HG02763 (cell line): ENCODE measurements at regions not wholly inside any gene's neighbourhood (a gene's known extent, or its start where the extent isn't known, plus 50 kb on each side); places are given as distances from the start of the nearest gene placed in this dataset.

Experiments used
- ATAC-seq: cut with Tn5 transposase; IDR thresholded peaks from one replicate; pipeline ENCODE4 v1.9.1; 2021; ENCODE audit warnings: mild to moderate bottlenecking, moderate library complexity; ENCODE audit not compliant: unreplicated experiment

DNA sequence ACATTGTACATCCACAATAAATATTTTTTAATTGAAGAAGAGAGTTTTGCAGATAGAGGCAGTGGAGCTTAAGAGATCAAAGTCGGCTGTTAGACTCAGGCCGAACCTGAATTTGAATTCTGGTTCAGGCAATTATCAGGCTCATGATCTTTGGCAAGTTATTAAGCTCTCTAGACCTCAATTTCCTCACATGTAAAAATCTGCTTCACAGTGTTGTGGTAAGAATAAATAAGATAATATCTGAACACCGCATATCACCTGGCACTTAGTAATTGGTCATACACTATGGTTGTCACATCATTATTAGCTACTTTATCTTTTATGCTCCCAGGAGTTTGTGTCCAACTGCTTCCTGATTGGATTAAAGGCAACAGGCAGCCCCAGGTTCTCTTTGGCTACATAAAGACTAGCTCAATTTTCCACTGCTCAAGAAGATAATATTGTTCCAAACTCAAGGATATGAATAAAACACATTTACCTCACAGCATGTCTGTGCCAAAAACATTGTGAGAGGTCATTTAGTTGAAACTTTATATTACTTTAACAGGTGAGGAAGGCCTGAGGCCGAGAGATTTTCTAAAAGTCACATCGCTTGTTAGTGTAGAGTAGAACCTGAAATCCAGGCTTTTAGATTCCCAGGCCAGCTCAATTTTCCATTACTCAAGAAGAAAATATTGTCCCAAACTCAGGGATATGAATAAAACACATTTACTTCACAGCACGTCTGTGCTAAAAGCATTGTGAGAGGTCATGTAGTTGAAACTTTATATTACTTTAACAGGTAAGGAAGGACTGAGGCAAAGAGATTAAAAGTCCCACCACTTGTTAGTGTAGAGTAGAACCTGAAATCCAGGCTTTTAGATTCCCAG lies 289.2 kb upstream of the PTGER4 start:
- ATAC-seq = no peak

DNA sequence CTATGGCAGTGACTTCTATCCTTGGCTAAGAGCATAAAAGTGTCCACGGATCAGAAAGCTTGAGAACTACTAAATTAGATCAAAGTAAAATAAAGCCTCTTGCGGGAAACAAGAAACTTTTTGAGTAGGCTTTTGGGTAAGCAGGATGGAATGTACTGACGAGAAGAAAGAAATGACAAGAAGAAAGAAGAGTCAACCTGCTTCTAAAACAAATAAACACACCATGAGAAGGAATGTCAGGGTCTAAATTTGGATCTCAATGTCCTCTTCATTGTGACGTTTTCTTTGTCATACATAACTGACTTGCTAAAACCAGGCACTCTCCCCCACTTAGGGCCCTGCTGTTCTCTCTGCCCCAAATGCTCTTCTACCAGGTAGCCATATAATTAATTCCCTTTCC lies 290.1 kb upstream of the PTGER4 start:
- no peak for ATAC-seq

DNA sequence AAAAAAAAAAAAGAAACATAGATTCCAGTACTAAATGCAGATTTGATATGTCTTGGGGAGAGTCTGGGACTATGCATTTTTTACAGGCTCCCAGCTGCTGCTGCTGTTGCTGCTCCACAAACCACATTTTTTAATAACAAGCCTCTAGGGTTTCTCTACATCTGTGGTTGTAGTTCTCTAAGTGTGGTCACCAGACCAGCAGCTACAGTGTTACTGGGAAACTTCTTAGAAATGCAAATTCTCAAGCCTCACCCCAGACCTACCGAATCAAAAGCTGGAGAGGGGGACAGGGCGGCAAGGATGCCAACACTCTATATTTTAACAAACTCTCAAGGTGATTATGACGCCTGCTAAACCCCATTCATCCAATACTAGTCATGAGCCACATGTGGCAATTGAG lies 293.4 kb upstream of the PTGER4 start:
- ATAC-seq = peak; percentile 92

DNA sequence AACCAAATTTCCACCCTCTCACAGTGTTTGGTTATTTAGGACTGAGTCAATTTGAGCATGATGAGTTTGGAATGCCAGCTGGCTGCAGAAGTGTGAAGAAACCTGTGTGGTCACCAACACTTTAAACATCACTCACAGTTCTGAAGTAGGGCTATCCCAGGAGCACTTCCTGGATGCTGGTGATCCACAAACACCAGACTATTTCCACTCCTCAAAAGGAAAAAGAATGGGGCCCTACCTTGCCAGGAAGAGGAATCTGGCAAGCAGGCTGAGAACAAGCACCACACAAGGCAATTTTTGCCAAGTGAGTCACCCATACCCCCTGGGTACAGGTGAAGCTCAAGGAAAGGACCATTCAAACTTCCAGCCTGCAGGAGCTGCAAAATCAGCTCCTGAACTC lies 294.2 kb upstream of the PTGER4 start:
- ATAC-seq = peak; percentile 2

DNA sequence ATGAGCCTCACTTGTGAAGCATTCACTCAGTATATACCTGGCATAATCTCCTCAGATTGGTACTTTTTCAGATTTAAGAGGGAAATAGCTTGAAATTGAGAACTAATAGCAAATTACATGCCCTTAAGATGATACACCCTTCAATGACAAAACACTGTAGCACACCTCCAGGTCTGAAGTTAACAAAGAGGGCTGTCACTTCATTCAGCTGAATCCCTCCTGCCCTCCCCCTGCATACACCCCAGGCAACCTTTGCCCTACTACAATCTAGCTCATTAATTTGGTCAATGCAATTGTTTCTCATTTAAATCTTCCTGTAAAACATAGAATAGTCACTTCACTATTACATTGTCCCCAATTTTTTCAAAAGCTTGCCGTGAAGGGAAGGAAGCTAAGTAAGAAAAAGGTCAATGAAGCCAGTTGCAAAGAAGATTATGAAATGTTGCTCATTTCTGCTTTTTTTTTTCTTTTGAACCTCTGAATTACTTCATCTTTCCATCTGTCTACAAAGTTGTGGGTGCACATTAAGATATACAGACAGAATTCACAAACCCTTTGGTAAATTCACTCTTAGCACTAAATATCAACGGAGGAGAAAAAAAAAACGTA lies 294.8 kb upstream of the PTGER4 start:
- ATAC-seq = no peak

DNA sequence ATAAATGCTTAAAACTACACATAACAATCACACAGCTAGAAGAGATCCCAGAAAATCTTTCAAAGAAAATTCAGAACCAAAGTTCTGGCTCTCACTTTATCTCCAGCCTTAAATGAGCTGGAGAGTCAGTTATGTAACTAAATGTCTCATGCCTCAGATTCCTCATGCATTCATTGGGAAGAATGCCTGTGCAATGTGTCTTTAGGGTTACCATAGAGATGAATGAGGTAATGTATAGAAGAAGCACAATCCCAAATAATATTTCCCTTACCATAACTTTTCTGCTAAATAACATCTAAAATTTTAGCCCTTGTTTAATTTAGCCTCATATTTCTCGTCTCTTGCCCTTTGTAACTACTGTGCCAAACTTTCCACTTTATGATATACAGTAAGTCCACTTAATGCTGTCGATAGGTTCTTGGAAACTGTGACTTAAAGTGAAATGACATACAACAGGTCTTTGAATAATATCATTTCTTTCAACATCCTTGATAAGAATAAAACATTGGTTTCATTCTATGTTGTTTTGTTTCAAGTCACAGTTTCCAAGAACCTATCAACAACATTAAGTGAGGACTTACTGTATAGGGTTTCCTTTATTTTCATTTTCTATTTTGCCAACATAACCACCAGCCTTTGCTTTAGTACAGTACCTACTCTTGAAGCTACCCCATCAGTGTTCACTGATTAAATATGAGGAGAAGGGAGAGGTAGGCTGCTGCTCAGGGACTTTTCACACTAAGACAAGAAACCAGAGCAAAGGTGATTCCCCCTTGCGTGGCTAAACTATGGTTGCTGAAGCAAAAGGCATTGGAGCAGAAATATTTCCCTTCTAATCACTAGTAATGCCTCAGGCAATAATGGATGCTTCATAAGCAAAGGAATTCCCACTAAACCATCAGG lies 295.7 kb upstream of the PTGER4 start:
- peak; percentile 28 for ATAC-seq

DNA sequence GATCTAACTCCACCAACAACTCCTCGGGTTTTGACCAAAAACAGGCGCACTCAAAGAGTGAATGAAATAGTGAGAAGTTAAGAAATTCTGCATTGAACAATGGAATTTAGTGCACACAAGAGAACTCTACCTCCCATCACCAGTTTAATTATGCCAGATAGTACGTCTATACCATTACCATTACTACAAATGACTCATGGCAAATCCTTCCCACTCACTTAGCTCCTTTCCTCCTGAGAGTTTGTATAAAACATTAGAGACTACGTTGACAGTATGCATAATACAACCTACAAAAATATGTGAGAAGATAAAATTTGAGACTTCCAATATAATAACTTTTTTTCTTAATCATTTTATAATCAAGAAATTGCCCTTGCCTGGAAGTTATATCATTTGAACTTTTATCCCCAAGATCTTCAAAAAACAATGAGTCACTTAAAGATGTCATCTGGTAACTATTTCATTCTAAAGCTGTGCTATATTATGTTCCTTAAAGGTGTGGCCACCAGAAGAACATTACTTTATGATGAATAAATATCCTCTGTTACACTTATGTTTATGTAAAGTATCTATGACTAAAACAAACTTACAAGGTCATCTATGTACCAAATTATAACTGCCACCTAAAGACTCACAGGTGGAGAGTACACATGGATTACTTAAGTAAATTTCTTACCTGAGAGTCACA lies 297.9 kb upstream of the PTGER4 start:
- no peak for ATAC-seq

DNA sequence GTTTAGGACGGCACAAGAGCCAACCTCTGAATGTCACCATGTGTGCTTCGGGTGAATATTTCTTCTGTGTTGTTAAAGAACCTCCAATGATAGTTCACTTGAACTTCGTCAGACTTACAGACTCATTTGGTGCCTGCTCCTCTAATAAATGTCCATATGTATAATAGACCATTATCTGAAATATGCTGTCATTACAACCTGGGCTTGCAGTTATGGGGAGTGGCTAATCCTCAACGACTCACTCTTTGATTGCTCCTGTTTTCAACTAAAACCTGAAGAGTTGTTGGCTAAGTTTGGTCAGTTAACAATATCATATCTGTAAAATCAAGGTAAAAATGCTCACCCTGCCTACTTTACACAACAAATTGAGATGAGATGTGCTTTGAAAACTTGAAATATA lies 298.7 kb upstream of the PTGER4 start:
- ATAC-seq = no peak

DNA sequence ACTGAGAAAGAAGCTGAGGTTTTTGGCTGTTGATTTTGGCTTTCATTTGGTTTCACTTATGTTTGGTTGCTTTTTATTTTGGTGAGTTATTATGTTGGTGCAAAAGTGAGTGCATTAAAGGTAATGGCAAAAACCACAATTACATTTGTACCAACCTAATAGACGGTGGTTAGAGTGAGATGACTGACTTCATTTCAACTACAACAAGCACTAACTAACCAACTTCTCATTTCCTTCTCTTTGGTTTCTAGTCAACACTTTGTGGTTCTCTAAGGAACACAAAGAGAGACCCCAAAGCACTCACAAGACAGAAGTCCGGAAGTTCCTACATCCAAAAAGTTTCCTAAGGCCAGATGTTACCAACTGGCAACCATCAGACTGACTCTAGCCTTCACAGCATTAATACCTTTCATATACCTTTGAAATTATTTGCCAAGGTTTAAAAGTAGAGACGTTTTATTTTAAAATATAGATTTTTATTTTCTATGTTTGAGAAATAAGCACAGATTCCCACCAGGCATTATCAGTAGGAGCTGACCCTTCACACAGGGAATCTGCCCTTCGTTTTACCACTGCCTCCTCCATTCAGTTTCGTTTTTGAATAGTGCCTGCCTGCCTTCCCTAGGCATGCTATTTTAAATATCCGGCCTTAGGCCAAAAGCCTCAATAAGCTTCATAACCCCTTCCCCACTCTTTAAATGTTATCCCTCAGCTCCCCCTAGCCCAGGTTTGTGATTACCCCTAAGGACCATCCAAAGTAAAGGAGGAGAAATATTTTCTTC lies 301.1 kb upstream of the PTGER4 start:
- ATAC-seq = peak; percentile 64

DNA sequence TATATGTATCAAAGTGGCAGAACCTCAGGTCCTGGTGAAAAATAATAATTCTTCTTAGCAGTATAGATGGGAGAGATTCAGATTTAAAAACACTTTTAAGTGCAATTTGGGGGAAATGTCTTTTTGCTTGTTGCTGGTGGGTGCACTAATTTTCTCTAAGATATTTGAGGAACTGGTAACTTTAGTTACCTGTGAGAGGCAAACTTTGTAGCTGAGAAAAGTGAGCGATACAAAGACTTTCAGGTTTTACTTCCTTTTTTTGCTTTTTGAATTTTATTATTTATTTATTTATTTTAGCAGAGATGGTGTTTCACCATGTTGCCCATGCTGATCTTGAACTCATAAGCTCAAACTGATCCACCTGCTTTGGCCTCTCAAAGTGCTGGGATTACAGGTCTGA lies 303.1 kb upstream of the PTGER4 start:
- ATAC-seq = no peak

DNA sequence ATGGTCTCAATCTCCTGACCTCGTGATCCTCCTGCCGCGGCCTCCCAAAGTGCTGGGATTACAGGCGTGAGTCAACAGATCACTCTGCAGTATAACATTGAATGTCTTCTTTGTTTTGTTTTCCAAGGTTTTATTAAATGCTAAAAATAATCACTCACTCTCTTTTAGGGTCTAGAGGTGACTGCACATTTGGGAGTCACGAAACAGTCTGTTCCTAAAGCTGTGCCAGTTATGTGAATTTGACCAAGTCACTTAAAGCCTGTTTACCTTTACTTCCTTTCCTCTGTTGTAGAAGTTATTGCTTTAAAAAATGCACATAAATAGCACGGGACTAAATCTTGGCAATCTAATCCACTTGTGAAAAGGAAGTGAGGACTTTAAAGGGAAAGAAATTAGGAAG lies 304.9 kb upstream of the PTGER4 start:
- no peak for ATAC-seq

DNA sequence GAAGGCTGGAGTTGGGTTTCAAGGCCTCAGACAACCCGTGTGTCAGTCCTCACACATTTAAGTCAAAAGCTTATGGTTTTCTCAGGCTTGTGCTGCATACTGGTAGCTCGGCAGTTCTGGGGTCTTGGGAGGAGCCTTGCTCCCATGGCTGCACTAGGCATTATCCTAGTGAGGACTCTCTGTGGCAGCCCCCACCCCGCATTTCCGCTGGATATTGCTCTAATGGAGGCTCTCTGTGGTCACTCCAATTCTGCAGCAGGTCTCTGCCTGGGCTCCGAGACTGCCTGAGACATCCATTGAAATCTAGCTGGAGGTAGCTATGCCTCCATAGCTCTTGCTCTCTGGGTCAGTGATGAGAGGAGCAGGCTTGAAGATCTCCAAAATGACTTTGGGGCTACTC lies 311.5 kb upstream of the PTGER4 start:
- no peak for ATAC-seq

DNA sequence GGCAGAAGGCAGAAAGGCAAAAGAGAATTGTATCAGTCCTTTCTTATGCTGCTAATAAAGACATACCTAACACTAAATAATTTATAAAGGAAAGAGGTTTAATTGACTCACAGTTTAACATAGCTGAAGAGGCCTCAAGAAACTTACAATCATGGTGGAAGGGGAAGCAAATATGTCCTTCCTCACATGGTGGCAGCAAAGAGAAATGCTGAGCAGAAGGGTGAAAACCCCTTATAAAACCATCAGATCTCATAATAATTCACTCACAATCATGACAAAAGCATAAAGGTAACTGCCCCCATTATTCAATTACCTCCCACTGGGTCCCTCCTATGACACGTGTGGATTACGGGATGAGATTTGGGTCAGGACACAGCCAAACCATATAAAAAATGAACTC lies 312.5 kb upstream of the PTGER4 start:
- ATAC-seq = no peak

DNA sequence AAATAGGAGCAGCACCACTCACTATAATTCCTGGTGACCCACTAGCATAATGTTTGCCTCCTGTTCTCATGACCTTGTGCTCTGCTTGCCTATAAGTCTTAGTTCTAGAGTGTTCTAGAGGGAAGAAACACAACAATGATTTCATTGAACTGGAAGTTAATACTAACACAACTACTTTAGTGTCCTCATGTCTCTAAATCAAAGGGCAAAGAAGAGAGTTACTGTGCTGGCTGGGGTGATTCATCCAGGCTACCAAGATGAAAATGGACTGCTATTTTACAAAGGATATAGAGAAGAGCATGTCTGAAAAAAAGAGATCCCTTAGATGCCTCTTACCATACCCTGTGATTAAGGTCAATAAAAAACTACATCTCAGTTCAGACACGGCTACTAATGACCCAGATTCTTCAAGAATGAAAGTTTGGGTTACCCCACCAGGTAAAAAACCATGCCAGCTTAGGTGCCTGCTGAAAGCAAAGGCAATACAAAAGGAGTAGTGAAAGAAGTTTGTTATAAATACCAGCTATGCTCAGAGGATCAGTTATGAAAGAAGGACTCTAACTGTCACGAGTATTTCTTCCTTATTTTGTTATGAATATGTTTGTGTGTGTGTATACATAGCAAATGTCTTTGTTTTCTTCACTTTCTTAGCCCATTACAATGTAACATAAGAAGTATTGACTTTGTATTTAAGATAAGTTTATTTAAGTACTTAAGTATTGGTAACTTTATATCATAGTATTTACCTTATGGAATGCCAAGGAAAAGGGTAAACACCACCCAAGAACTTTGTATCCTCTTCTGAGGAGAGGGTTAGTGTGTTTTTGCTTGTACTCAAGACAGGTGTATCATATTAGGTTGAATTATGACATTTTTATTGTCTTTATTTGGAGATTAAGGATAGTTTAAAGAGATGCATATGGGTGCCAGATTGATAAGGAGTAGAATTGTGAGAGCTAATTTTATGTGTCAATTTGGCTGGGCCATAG lies 314.1 kb upstream of the PTGER4 start:
- ATAC-seq = peak; percentile 73

DNA sequence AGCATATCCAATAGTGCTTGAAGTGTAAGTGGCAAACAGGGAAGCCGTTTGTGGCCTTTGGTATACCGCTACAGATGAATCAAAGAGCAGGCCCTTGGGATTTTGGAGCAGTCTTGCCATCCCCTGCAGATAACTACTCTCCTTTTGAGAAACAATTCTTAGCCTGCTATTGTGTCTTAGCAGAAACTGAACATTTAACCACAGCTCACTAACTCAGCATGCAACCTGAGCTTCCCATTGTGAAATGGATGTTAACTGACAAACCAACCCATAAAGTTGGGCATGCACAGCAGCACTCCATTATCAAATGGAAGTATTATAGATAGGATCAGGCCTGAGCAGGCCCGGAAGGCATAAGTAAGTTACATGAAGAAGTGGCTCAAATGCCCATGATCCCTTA lies 315.3 kb upstream of the PTGER4 start:
- ATAC-seq = no peak

DNA sequence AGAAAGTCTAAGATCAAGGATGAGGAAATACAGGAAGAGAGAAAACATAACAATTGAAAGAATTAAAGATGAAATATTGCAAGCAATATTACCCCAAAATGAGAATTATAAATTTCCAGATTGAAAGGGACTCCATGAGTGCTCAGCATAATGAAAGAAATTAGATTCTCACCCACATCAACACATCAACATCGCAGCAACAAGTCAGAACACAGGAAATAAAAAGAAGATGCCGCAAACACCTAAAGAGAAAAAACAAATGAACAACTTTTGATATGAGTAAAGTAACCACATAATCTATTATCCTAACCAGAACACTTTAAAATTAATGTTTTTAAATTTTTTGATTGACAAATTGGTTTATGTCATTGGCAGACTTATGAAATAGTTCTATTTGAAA lies 318.3 kb upstream of the PTGER4 start:
- ATAC-seq = no peak

DNA sequence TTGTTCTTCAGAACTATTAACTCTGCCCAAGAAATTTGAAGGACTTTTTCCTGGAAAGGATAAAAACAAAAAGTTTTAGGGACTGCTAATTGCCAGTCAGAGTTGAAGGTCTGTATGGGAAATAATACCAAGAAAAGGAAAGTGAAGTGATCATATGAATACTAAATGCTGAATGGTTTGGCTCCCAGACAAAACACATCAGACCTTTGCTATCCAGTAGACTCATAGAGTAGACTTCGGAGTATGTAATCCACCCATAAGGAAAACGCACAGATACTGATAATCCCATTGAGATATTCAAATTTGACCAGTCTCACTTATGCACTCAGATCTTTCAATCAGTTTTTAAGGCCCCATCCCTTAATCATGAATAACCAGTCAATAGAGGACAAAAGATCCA lies 319.0 kb upstream of the PTGER4 start:
- ATAC-seq = no peak

DNA sequence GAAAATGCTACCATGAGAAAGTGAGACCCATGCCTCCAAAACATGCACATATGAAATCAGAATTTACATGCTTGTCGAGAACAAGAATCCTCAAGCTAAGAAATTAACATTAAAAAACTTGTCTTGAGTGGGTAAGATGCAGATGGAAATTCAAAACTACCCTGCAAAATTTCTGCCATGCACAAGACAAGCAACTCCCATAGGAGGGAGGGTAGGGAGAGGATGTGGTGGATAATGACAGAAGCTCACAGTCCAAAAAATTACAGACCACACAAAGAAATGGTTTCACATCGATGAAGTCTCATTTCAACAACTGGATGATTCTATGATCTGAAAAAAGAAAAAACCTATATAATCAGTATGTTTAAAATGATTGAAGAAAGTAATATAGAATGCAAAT lies 319.9 kb upstream of the PTGER4 start:
- no peak for ATAC-seq

DNA sequence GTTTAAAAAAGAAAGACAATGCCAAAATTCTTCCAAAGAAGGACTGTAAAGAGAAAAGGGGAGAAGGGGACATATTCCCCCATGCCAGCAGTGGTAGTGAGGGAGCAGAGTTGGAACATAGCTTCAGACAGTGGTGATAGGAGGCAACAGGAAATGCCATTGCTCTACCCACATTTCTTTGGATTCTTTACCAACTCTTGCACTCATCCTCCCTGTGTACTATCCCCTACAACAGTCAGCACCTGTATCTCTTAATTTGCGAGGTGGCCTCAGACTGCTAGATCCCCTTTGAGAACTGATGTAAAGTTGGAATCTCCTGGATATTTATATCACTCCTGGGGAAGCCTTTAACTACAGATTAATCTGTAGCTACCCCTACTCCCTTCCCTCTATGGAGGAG lies 320.6 kb upstream of the PTGER4 start:
- ATAC-seq = no peak
